GM12878 (cell line): ENCODE measurements at regions not wholly inside any gene's neighbourhood (a gene's known extent, or its start where the extent isn't known, plus 50 kb on each side); places are given as distances from the start of the nearest gene placed in this dataset.

Source experiments
- CHD2 ChIP-seq: IDR thresholded peaks from 2 replicates; pipeline ENCODE4 v1.6.1; 2011; ENCODE audit warnings: low read depth, low read length, improper control_type of control experiment, borderline replicate concordance
- CTCF ChIP-seq, 3 experiments: IDR thresholded peaks in 2 of 3; conservative IDR thresholded peaks in 1 of 3; 2 replicates each; pipeline ENCODE4 v1.5.1; 2011; ENCODE audit warnings: low read depth in 3 of 3, low read length in 3 of 3, mild to moderate bottlenecking in 3 of 3, control low read depth in 2 of 3, moderate library complexity in 2 of 3, inconsistent platforms in 1 of 3, mixed read lengths in 1 of 3; ENCODE audit not compliant: control insufficient read depth in 2 of 3, insufficient read depth in 1 of 3; ENCODE audit errors: extremely low read depth in 1 of 3
- EZH2 ChIP-seq: IDR thresholded peaks from 2 replicates; pipeline ENCODE4 v1.6.1; 2012; ENCODE audit warnings: low read depth, mild to moderate bottlenecking, control low read depth, inconsistent platforms, low read length, borderline replicate concordance; ENCODE audit not compliant: control insufficient read depth
- JUND ChIP-seq: IDR thresholded peaks from 2 replicates; pipeline ENCODE4 v1.6.1; 2012; ENCODE audit warnings: low read depth, mild to moderate bottlenecking, low read length, improper control_type of control experiment, moderate library complexity
- KLF5 ChIP-seq: fragments of 450-650 bp; IDR thresholded peaks from 2 replicates; pipeline ENCODE4 v1.6.1; 2014; ENCODE audit warnings: mild to moderate bottlenecking; ENCODE audit not compliant: partially characterized antibody
- MEF2A ChIP-seq: IDR thresholded peaks from 2 replicates; pipeline ENCODE4 v1.6.1; 2011; ENCODE audit warnings: low read depth, mild to moderate bottlenecking, low read length, moderate library complexity; ENCODE audit not compliant: insufficient read depth
- POLR2A ChIP-seq: IDR thresholded peaks from 2 replicates; pipeline ENCODE4 v1.6.1; 2011; ENCODE audit warnings: low read depth, mild to moderate bottlenecking, low read length
- TCF7 ChIP-seq: IDR thresholded peaks from 2 replicates; pipeline ENCODE4 v1.6.1; 2014; ENCODE audit warnings: antibody characterized with exemption, borderline replicate concordance
- ZBTB11 ChIP-seq: fragments of 450-650 bp; formaldehyde crosslinking; IDR thresholded peaks from 2 replicates; pipeline ENCODE4 v1.5.0; 2022; ENCODE audit warnings: mild to moderate bottlenecking, missing genetic modification characterization

- no peak for TF ChIP-seq JUND
- TF ChIP-seq CHD2 = no peak
- TF ChIP-seq POLR2A = no peak
- no peak for TF ChIP-seq CTCF (IDR thresholded peaks at IDR 0.05 in 2 of 3, conservative IDR thresholded peaks at IDR 0.05 in 1 of 3; ENCODE audit: control insufficient read depth in 2 of 3, extremely low read depth in 1 of 3, insufficient read depth in 1 of 3, low read depth in 3 of 3, low read length in 3 of 3)
- no peak for TF ChIP-seq EZH2
- no peak for TF ChIP-seq KLF5
- TF ChIP-seq ZBTB11 (CRISPR knock-in tag) = no peak
- no peak for TF ChIP-seq TCF7
- no peak for TF ChIP-seq MEF2A
Observed at GRCh38 chr13:90769387-90769786, 578.1 kb upstream of the MIR17HG start.
